PC-9 (cell line): ENCODE measurements at regions not wholly inside any gene's neighbourhood (a gene's known extent, or its start where the extent isn't known, plus 50 kb on each side); places are given as distances from the start of the nearest gene placed in this dataset.

Experiments used
- EZH2 ChIP-seq: fragments of 200-600 bp; sonication (generic); IDR thresholded peaks from 2 replicates; pipeline ENCODE4 v1.8.0; 2017; ENCODE audit warnings: antibody characterized with exemption, low read depth
- TF ChIP-seq, protein P1 (sequence below): fragments of 200-600 bp; sonication (generic); conservative IDR thresholded peaks from 2 replicates; pipeline ENCODE4 v1.6.1; 2017; ENCODE audit warnings: mixed run types, antibody characterized with exemption, mild to moderate bottlenecking, moderate library complexity

GRCh38 chrX:36957425-36958328 is 50.5 kb upstream of the FAM47C start:
- TF ChIP-seq, protein P1, sequence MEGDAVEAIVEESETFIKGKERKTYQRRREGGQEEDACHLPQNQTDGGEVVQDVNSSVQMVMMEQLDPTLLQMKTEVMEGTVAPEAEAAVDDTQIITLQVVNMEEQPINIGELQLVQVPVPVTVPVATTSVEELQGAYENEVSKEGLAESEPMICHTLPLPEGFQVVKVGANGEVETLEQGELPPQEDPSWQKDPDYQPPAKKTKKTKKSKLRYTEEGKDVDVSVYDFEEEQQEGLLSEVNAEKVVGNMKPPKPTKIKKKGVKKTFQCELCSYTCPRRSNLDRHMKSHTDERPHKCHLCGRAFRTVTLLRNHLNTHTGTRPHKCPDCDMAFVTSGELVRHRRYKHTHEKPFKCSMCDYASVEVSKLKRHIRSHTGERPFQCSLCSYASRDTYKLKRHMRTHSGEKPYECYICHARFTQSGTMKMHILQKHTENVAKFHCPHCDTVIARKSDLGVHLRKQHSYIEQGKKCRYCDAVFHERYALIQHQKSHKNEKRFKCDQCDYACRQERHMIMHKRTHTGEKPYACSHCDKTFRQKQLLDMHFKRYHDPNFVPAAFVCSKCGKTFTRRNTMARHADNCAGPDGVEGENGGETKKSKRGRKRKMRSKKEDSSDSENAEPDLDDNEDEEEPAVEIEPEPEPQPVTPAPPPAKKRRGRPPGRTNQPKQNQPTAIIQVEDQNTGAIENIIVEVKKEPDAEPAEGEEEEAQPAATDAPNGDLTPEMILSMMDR, result no peak
- TF ChIP-seq EZH2, result no peak
